GM18499 (cell line): ENCODE measurements at regions not wholly inside any gene's neighbourhood (a gene's known extent, or its start where the extent isn't known, plus 50 kb on each side); places are given as distances from the start of the nearest gene placed in this dataset.

Experiments
- ATAC-seq: cut with Tn5 transposase; IDR thresholded peaks from one replicate; pipeline ENCODE4 v1.9.1; 2021; ENCODE audit warnings: moderate number of reproducible peaks; ENCODE audit not compliant: insufficient read depth, unreplicated experiment

DNA sequence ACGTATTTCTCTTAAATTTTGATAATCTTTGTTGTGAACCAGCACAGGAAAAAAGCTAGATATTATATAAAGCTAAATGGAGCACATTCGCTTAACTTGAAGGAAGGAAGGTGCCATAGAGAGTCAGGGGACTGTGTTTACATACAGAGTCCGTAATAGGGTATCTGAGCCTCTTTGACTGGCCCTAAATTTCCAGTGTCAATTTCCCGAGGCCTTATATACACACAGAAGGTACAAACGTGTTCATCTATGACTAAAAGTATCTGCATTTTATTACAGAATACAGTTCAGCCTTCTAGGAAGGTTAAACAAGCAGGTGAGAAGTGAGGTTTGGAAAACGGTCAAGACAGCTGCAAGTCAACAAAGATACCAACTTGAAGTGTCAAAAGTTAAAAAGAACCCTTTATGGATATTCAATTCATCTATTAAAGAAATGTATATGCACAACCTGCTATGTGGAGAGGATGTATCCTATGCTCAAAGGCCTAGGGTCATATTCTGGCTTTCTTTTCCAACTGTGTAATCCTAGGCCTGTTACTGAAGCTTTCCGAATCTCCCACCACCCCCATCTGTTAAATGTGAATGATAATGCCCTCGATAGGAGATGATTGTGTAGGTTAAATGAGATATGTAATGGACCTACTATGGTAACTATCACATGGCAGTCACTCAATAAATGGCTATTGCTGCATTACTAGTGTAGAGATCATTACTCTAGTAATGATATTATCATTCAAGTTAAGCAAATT, 263.7 kb upstream of the MAF start:
- no peak for ATAC-seq

DNA sequence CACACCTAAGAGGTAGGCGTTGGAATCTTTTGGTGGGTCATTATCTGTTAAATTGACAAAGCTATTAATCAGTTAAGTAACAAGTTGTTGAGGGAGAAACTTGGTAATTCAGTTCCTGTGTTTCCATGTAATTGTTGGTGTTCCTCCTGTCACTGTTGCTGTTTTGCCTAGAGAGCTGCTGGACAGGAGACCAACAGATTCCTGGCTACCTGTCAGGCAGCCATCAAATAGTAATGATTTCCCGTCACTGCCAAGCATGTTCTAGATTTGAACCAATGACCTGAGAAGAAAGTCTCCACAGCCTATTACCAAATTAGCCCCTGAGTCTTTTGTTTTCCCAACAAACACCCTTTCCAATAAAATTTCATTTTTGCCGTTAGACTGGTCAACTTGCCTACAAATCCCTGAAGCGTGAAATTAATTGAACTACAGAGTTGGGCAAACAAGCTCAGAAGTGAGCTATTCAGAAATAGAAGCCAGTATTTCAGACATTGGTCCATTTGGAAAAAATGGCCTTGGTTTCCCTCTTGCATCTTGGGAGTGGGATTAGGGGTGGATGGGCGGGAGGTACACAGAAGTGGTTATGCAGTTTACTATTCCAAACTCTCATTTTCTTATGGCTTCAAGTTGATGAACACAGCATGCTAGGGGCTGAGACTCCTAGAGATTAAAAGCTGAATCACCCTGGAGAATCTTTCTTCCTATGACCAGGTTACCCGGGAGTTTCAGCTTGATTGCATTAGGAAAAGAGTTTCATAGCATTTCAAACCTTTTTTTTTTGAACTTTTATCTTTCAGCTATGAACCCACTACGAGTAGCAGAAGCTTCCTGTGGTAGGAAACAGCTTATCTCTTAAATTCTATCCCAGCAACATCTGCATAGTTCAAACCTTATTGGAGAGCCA, 262.8 kb upstream of the MAF start:
- ATAC-seq: no peak

DNA sequence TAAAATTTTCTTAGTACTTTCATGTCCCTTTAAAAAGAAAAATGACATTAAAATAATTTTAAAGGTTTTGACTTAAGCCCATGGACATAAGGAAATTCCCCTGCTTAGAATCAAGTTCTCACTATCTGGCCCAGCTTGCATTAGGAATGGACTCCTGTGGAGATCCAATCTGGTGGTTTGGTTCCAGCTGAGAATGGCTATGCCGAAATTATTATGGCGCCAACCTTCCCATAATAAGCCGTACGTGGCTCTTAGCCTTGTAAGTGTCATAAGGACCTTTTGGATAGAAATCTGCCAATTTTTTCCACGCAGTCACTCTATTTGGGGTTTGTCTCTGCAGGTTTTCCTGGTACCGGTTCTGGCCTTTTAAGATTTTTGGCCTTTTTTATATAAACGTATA, 262.1 kb upstream of the MAF start:
- ATAC-seq: no peak

DNA sequence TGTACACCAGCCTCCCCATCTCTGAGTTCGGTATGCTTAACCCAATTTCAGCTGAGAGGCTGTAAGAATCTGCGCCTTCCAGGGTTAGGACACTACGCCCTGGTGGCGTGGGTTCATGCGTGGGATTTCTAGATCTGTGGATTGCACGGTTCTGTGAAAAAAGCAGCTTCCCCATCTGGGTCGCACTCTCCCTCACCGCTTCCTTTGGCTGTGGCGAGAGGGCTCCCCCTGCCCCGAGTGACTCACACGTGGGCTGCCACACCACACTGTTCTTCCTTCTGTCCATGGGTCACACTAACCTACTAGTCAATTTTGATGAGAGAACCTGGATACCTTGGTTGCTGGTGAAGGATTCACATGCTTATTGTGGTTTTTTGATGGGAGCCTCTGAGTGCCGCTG, 256.0 kb upstream of the MAF start:
- ATAC-seq: no peak

DNA sequence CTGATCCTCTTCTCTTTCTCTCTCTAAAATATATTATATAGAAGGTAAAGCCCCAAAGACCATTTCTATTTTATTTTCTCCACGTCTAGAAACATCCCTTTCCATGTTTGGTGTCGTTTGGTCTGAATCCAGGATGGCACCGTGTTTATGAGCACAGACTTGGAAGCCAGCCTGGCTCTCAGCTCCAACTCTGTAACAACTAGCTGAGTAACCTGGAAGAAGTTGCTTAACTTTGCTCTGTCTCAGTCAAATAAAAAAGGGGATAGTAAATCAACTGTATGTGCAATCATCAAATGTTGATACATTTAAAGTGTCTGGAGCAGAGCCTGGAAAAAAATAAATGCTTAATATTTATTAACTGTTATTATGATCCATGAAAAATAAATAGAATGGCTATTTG, 249.8 kb upstream of the MAF start:
- no peak for ATAC-seq

DNA sequence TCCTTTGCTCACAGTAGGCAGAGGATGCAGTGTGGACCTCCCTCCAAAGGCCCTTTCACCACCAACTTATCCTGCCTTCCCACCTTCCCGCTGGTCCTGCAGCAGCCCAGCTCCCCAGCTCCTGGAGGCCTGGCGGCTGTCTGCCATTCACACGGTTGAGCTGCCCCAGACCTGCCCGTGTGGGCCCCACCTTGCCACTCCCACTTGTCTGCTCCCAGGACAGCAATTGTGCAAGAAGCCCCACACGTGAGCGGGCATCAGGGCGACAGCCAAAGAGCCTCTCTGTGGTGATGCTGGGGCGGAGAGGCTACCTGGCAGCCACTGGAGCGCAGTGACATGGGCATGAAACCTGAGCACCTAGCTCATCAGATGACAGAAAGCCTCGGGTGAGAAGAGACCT, 248.6 kb upstream of the MAF start:
- no peak for ATAC-seq

DNA sequence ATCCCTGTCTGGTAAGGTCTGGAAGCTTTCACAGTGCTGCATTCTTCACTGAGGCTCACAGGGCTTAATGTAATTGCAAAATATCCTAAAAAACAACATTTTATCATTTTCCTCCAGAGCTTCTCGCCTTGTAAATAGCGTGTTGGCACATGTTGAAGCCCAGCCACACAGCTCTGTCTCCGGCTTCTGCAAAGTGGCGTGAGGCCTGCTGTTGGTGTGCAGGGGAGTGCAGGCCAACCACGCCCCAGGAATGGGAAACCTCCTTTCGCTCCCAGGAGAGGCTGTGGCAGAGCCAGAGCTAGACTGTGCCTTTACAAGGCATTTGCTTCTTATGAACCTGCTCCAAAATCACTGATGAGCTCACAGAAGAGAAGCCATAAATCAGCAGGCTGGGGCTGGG, 248.2 kb upstream of the MAF start:
- ATAC-seq: no peak

DNA sequence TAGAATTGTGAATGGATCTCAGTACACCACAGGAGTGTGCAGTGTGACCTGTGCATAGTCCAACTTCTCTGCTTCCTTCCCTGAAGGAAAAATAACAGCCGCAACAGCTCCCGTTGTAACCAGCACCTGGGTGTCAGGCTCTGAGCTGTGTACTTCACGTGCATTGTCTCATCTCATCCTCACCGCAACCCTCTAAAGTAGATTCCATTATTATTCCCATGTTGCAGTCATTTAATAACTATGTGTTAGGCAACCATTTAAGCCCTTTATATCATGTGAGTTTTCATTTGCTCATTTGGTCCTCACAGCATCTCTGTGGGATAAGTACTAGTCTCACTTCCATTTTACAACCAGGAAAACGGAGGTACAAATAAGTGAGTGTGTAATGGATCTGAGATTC, 247.0 kb upstream of the MAF start:
- ATAC-seq: no peak

DNA sequence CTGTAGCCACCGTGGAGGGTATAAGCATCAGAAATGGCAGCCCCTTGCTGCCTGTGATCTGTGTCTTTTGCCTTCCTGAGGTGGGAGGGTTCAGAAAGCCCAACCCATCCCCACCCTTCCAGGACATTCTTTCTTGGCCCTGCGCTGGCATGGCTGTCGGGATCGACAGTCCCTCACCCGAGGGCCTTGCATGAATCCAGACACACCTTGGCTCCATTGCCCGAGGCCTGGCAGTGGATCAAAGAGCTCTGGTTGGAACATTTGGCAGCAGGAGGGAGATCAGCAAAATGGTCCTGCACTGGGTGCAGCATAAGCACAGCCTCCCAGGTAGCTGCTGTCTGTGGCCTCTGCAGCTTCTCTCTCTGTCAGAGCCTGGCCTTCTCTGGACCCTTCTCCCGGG, 246.6 kb upstream of the MAF start:
- ATAC-seq: no peak

DNA sequence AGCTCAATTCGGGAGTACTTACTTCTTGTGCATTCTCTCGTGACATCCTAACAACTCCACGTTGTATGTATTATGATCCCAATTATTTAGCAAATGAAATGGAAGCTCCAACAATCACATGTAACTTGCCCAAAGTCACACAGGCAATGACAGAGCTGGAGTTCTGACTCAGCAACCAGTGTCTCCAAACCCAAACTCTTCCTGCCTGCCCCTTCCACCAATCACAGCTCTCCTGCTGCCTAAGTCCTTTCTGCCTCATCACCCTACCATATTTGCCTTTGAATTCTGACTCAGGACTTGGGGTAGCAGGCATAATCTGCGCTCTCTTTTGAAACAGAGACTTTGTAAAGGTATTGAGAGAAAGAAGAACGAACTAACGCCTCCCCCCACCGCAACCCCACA, 245.2 kb upstream of the MAF start:
- no peak for ATAC-seq

DNA sequence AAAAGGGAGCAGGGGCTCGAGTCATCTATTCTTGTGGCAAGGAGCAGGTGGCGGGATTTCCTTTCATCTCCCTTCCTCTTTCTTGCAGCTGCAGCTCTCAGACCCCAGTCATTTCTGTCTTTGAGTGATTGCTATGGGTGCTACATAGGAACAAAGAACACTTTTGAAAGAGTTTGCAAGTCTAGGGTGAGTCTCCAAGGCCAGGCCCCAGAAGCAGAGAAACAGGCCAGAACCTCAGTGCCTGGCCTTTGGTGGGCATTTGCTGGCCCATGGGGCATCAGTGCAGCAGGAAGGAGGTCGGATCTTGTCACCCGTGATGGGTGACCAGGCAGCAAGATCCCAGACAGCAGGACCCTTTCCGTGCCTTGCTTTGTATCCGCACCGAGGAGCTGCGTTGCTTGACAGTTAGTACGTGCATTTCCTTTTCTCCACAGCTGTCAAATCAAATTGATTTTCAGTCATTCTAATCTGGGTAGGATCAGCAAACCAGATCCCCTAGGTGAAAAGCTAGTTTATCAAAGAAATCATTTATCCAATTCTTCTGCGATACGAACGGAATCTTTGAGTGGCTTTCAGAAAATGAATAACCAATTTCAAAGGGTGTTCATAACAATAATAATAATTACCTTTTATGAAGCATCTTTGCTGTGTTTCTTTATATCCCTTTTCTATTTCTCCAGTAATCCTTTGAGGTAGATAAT, 244.6 kb upstream of the MAF start:
- ATAC-seq: peak; percentile 83

DNA sequence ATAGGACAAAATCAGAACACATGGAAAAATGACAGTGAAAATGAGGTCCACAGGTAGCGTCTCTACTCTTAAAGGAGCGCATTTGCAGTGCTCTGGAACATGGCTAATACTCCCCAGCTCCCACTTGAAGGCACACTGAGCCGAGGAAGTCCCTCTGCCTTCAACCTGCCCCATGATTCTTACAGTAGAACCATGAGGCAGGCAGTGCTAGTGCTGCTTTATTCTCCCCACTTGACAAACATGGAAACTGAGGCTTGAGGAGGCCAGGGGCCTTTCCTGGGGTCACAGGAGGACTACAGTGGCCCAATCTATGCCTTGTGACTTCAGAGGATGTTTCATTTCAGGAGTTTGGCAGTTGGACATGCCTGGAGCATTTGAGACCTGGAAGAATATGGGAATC, 244.1 kb upstream of the MAF start:
- ATAC-seq: no peak

DNA sequence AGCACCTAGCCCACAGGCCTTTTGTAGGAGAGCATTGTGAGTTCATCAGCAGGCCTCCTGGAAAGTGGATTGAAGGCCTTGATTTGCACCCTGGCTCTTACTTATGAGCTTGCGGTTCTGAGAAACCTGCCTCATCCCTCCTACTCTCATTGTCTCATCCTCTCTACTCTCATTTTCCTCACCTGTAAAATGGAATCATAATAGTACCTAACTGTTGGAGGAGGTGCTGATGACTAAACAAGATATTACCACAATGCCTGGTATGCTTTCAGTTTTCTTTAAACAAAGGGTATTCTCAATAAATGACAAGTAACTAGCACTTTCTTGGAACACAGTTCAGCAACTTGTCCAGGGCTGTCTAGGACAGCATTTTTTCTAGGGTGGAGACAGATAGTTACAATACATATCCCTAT, 243.1 kb upstream of the MAF start:
- ATAC-seq: no peak

DNA sequence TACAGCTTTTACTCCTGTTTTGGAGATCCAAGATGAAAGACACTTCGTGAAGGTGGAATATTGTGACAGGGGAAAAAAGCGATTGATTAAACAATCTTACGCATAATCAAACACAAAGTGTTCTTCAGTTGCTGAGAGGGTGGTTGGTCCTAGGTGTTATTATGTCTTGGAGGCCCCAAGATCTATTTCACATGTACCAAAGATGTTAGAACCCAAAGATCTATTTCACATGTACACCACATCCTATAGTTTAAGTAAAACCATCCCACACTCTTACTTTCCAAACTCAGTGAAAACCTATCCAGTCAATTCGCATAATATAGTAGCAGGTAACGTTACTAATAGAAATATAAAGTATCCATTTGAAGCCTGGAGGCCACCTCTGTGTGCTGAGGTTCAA, 242.6 kb upstream of the MAF start:
- ATAC-seq: no peak

DNA sequence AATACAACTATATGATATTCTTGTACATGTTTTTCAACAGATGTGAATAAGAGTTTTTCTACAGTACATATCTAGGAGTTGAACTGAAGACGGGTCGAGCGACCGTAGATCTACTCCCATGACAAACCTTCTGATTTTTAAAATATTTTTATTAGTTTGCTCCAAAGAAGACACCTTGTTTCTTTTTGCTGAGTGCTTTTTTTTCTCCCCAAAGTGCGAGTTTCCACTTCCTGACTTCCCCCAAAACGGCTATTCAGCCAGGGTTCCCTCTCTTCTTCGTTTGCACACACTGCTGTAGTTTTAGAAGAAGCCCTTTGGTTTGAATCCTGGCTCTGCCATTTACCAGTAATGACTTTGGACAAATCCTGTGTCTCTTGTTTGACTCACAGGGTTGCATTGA, 241.7 kb upstream of the MAF start:
- no peak for ATAC-seq

DNA sequence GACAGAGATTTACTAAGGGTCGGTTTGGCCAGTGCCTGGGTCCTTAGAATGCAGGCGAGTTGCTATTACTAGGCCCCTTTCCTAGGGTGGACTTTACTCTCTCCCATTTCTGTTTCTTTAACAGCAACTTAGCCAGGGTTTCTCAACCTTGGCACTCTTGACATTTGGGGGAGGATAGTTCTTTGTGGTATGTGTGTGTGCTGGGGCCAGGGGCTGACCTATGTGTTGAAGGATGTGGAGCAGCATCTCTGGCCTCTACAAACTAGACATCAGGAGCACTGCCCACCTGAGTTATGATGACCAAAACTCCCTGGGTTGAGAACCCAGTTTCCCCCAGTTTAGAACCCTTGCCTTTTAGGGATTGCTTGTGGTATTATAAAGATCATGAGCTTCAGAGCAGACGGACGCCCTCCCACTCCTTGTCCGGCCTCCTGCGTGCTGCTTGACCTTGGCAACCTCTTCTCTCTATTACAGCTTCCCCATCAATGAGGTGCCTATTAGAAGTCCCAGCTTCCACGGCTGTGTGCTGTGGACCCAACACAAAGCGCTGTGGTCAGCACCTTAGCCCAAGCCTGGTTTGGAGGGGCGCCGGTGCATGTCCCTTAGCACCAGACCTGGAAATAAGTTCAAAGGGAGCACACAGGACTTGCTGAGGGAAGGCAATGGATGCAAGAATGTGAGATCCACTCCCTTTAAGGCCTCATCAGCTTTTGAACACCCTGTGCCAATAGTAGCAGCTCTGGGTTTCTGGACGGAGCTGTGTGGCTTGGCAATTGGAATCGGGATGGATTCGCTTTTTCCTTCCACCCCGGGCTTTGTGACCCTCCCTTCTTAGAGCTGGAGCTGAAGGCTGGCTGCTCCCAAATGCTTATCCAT, 239.2 kb upstream of the MAF start:
- no peak for ATAC-seq

DNA sequence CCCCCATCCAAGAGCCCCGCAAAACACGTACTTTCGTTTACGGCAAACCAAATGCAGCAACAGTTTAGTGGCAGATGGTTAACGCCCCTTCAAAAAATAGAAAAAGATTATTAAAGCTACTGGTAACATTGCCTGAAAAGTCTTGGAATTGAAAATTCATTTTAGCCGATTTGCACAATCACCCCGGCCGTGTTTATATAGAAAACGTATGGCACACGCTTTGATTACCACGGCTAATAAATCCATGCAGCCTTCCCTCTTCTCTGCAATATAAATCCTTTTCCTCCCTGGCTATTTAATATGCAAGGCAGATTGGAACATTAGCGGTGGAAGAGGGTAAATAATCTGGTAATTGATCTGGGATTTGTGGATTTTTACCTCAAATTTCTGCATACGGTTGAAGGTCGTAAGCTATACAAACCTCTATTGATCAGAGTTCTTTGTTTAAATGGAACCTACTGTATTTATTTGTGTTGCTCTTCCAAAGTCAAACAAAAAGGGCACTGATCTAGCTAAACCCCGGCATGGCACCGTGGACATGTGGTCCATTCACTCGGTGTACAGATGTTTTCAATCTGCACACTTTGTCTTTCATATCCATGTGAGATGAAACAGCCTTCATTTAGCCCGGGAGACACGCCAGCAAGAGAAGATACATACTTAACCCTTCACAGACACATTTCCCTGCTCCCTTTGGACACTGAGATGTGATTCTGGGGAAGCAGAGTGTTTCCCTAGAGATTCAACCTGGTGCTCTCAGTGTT, 238.1 kb upstream of the MAF start:
- ATAC-seq: no peak

DNA sequence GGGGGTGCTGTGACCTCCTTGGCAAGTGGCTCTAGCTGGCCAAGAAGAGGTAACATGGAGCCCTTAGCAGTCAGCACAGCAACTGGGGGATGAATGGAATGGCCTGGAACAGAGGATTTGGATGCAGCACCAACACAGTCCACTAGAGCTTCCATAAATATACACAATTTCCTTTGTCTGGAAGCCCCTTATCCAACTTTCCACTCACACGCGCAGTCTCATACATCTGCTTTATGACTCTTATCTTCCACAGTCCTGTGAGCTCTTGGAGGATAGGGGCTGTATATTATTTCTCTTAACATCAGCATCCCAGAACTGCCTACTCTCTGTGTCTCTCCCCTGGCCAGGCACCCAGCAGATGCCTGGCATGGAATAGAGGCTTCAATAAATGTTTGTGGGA, 235.6 kb upstream of the MAF start:
- ATAC-seq: no peak

DNA sequence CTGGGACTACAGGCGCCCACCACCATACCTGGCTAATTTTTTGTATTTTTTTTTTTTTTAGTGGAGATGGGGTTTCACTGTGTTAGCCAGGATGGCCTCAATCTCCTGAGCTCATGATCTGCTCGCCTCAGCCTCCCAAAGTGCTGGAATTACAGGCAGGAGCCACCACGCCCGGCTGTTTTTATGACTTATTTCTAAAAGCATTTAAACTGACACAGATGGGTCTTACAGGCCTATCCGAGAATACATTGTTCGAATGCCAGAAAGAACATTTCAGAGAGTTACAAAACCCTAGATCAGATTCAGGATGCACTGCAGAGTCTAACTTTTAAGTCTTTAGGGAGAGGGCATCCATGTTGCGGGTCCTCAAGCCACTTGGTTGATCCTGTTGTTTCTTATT, 234.7 kb upstream of the MAF start:
- ATAC-seq: no peak

DNA sequence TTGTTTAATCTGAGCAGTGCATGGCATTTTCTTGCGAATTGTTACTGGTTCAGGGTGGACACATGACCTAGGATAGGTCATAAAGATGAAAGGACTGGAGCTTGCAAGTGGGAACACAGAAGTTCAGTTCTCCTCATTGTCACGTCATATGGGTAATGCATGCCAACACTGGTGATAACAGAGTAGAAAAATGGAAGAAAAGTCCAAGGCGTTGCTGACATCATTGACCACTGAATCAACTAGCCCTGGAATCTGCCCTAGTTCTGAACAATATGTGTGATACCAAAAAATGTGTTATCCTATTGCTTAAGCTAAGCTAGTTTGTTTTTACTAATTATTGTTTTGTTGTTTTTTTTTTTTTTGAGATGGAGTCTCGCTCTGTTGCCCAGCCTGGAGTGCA, 234.2 kb upstream of the MAF start:
- no peak for ATAC-seq
